C4-2B (cell line): ENCODE measurements at regions not wholly inside any gene's neighbourhood (a gene's known extent, or its start where the extent isn't known, plus 50 kb on each side); places are given as distances from the start of the nearest gene placed in this dataset.

ENCODE experiments used
- H3K27ac ChIP-seq: fragments of 450-650 bp; 2 replicates; pipeline ENCODE4 v1.5.1; 2017
- ZFX ChIP-seq: fragments of 450-650 bp; IDR thresholded peaks from 2 replicates; pipeline ENCODE4 v1.6.1; 2017
- TF ChIP-seq, protein P1 (sequence below): fragments of 450-650 bp; conservative IDR thresholded peaks from 2 replicates; pipeline ENCODE4 v1.5.1; 2017; ENCODE audit warnings: mild to moderate bottlenecking

DNA sequence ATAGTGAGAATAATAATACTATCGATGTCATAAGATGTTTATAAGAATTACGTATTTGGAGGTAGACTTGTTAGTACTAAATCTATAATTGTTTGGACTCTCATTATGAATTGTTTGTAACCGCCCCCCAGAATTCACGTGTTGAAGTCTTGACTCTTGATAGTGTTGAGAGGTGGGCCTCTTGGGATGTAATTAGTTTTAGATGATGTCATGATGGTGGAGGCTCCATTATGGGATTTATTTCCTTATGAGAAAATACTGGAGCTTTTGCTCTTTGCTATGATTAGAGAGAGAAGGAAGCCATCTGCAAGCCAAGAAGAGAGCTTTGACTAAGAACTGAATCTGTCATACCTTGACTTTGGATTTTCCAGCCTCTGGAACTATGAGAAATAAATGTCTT, 142.2 kb downstream of the PRDM9 start:
- no peak overlapping the region for H3K27ac ChIP-seq
- TF ChIP-seq ZFX = no peak
- TF ChIP-seq, protein P1, sequence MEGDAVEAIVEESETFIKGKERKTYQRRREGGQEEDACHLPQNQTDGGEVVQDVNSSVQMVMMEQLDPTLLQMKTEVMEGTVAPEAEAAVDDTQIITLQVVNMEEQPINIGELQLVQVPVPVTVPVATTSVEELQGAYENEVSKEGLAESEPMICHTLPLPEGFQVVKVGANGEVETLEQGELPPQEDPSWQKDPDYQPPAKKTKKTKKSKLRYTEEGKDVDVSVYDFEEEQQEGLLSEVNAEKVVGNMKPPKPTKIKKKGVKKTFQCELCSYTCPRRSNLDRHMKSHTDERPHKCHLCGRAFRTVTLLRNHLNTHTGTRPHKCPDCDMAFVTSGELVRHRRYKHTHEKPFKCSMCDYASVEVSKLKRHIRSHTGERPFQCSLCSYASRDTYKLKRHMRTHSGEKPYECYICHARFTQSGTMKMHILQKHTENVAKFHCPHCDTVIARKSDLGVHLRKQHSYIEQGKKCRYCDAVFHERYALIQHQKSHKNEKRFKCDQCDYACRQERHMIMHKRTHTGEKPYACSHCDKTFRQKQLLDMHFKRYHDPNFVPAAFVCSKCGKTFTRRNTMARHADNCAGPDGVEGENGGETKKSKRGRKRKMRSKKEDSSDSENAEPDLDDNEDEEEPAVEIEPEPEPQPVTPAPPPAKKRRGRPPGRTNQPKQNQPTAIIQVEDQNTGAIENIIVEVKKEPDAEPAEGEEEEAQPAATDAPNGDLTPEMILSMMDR = no peak

GRCh38 chr5:23655674-23656073, 148.3 kb downstream of the PRDM9 start:
- no peak overlapping the region for H3K27ac ChIP-seq
- no peak for TF ChIP-seq ZFX
- TF ChIP-seq, protein P1 = no peak

DNA sequence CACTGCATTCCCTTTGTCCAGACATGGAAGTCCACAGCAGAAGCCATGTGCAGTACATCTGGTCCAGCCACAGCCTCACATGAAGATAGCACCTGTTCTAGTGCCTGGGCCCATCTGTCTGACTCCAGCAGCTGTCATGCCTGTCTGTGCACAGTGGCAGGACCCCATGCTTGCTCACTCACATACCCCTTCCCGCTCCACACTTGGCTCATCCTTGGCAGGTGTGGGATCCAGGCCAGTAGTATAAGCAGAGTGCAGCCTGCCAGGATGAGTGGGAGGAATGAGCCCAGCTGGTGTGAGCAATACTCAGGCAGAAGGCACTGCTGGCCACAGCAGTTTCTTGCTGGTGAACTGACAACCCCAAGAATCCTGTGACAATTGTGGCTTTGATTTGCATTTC, 168.0 kb downstream of the PRDM9 start:
- no peak overlapping the region for H3K27ac ChIP-seq
- no peak for TF ChIP-seq ZFX
- TF ChIP-seq, protein P1 = no peak

- no peak for TF ChIP-seq ZFX
- TF ChIP-seq, protein P1 = no peak
- H3K27ac ChIP-seq = no peak overlapping the region
Measured at GRCh38 chr5:23677996-23678395, 170.6 kb downstream of the PRDM9 start.

DNA sequence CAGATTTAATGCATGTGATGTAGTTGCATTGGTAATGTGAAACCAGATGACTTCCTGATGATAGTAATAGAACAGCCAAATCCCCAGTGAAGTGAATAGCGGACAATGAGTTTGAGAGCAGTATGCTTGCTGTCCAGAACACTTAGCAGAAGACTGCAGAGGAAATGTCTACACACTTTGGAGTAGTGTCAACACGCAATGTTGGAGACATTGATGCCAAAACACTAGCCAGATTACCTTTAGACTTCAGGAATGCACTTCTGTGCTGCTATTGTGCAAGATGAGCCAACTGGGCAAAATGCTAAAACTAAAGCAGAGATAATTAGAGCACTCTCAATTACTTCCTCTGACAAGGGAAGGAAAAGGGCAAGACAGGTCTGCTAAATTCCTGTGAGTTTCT, 176.7 kb downstream of the PRDM9 start:
- no peak overlapping the region for H3K27ac ChIP-seq
- no peak for TF ChIP-seq ZFX
- TF ChIP-seq, protein P1 = no peak

- no peak overlapping the region for H3K27ac ChIP-seq
- TF ChIP-seq, protein P1 = no peak
- no peak for TF ChIP-seq ZFX
Measured at GRCh38 chr5:23703940-23704855, 196.8 kb downstream of the PRDM9 start.

DNA sequence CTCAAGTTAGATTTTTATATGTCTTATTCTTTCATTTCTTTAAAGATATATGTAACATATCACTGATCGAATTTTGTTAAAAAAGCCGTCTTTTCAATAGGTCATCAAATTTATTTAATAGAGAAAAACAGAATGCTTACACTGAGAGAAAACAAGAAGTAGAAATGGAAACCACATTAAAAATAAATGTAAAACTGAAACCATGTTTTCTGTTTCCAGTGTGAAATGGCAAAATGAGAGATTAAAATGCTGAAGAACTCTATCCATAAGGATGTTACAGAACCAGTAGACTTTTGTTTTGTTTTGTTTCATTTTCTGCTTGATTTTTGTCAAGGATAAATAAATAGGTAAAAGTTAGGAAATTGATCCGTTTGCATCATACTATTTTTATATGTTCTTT, 210.1 kb downstream of the PRDM9 start:
- no peak overlapping the region for H3K27ac ChIP-seq
- TF ChIP-seq, protein P1 = no peak
- TF ChIP-seq ZFX = no peak
